ENCODE measurements at regions not wholly inside any gene's neighbourhood (a gene's known extent, or its start where the extent isn't known, plus 50 kb on each side); places are given as distances from the start of the nearest gene placed in this dataset.

DNA sequence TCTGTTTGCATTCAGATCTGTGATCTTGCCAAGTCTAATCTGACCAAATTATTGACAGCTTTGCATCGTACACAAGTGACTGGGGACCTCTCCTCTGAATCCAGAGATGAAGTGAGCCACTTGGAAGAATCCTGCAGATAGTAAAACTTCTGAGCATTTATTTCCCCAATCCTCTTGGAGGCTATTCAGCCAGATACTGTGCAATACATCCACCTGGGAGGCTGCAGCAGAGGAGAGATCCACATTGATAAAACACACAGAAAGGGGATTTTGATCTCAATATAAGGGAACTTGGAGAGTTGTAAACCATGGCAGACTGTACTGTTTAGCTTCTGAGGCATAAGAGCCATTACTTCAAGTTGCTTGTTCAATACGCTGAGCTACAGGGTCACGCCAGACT lies 654.6 kb downstream of the MTRR start:
- H3K4me3 ChIP-seq (ENCODE audit: low read depth, low read length) = no peak overlapping the region
- no peak for DNase-seq (ENCODE audit: low read depth)
- TF ChIP-seq MYC (IDR thresholded peaks at IDR 0.05; ENCODE audit: low read depth, low read length) = no peak
- TF ChIP-seq POLR2A (IDR thresholded peaks at IDR 0.05; ENCODE audit: extremely low read depth, insufficient read length) = no peak
- TF ChIP-seq, protein P1, sequence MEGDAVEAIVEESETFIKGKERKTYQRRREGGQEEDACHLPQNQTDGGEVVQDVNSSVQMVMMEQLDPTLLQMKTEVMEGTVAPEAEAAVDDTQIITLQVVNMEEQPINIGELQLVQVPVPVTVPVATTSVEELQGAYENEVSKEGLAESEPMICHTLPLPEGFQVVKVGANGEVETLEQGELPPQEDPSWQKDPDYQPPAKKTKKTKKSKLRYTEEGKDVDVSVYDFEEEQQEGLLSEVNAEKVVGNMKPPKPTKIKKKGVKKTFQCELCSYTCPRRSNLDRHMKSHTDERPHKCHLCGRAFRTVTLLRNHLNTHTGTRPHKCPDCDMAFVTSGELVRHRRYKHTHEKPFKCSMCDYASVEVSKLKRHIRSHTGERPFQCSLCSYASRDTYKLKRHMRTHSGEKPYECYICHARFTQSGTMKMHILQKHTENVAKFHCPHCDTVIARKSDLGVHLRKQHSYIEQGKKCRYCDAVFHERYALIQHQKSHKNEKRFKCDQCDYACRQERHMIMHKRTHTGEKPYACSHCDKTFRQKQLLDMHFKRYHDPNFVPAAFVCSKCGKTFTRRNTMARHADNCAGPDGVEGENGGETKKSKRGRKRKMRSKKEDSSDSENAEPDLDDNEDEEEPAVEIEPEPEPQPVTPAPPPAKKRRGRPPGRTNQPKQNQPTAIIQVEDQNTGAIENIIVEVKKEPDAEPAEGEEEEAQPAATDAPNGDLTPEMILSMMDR (IDR thresholded peaks at IDR 0.05; ENCODE audit: low read depth, low read length) = no peak
- no peak for TF ChIP-seq MAX (IDR thresholded peaks at IDR 0.05; ENCODE audit: low read depth, low read length)

GRCh38 chr5:8525819-8526218 lies 656.9 kb downstream of the MTRR start:
- DNase-seq (ENCODE audit: low read depth) = no peak
- no peak overlapping the region for H3K4me3 ChIP-seq (ENCODE audit: low read depth, low read length)
- TF ChIP-seq MYC (IDR thresholded peaks at IDR 0.05; ENCODE audit: low read depth, low read length) (no peak), MAX (IDR thresholded peaks at IDR 0.05; ENCODE audit: low read depth, low read length) (no peak), POLR2A (IDR thresholded peaks at IDR 0.05; ENCODE audit: extremely low read depth, insufficient read length) (no peak)
- TF ChIP-seq, protein P1 (IDR thresholded peaks at IDR 0.05; ENCODE audit: low read depth, low read length) = no peak

DNA sequence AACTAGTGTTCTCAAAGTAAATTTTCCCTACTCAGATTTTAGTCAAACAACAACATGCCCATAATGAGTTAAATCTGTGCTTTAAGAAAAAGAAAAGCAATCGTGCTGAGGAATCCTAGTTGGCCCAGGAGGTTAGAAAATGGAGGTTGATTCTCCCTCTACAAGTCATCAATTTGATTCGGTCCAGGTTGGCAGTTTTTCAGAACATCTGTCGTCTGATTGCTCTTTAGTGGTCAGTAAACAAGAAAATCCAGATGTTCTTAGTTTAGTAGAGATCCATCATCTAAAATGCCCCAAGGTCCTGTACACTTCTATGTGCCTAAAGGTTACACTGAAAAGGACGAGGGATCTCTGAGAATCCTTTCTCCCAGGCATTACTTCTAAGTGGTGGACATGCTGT lies 659.2 kb downstream of the MTRR start:
- TF ChIP-seq MYC (IDR thresholded peaks at IDR 0.05; ENCODE audit: low read depth, low read length) (no peak), POLR2A (IDR thresholded peaks at IDR 0.05; ENCODE audit: extremely low read depth, insufficient read length) (no peak), MAX (IDR thresholded peaks at IDR 0.05; ENCODE audit: low read depth, low read length) (no peak)
- TF ChIP-seq, protein P1 (IDR thresholded peaks at IDR 0.05; ENCODE audit: low read depth, low read length) = no peak
- H3K4me3 ChIP-seq (ENCODE audit: low read depth, low read length) = no peak overlapping the region
- no peak for DNase-seq (ENCODE audit: low read depth)

GRCh38 chr5:8538821-8539220 lies 669.9 kb downstream of the MTRR start:
- DNase-seq (ENCODE audit: low read depth) = no peak
- TF ChIP-seq MAX (IDR thresholded peaks at IDR 0.05; ENCODE audit: low read depth, low read length) = no peak
- TF ChIP-seq, protein P1 (IDR thresholded peaks at IDR 0.05; ENCODE audit: low read depth, low read length) = no peak
- no peak for TF ChIP-seq POLR2A (IDR thresholded peaks at IDR 0.05; ENCODE audit: extremely low read depth, insufficient read length)
- TF ChIP-seq MYC (IDR thresholded peaks at IDR 0.05; ENCODE audit: low read depth, low read length) = no peak
- H3K4me3 ChIP-seq (ENCODE audit: low read depth, low read length) = no peak overlapping the region

GRCh38 chr5:8540317-8540716 lies 671.4 kb downstream of the MTRR start:
- TF ChIP-seq, protein P1 (IDR thresholded peaks at IDR 0.05; ENCODE audit: low read depth, low read length) = no peak
- TF ChIP-seq MYC (IDR thresholded peaks at IDR 0.05; ENCODE audit: low read depth, low read length) = no peak
- DNase-seq (ENCODE audit: low read depth) = no peak
- no peak overlapping the region for H3K4me3 ChIP-seq (ENCODE audit: low read depth, low read length)

GRCh38 chr5:8550921-8551320 lies 682.0 kb downstream of the MTRR start:
- TF ChIP-seq MAX (IDR thresholded peaks at IDR 0.05; ENCODE audit: low read depth, low read length) (no peak), MYC (IDR thresholded peaks at IDR 0.05; ENCODE audit: low read depth, low read length) (no peak), POLR2A (IDR thresholded peaks at IDR 0.05; ENCODE audit: extremely low read depth, insufficient read length) (no peak)
- TF ChIP-seq, protein P1 (IDR thresholded peaks at IDR 0.05; ENCODE audit: low read depth, low read length) = no peak
- DNase-seq (ENCODE audit: low read depth) = no peak
- no peak overlapping the region for H3K4me3 ChIP-seq (ENCODE audit: low read depth, low read length)
